Progenitor cell of endocrine pancreas (in vitro differentiated cells): ENCODE measurements at regions not wholly inside any gene's neighbourhood (a gene's known extent, or its start where the extent isn't known, plus 50 kb on each side); places are given as distances from the start of the nearest gene placed in this dataset.

Source experiments
- DNase-seq: peaks from one replicate; pipeline ENCODE4 v3.0.0; 2021; ENCODE audit warnings: low spot score; ENCODE audit not compliant: unreplicated experiment
- H3K27ac Mint-ChIP-seq: 2 replicates; pipeline ENCODE4 v1.8.0; 2021; ENCODE audit warnings: mild to moderate bottlenecking, moderate library complexity, mixed read lengths
- H3K27me3 Mint-ChIP-seq: 2 replicates; pipeline ENCODE4 v1.8.0; 2021; ENCODE audit warnings: mixed read lengths
- H3K36me3 Mint-ChIP-seq: 2 replicates; pipeline ENCODE4 v1.8.0; 2022; ENCODE audit warnings: mixed read lengths; ENCODE audit not compliant: insufficient read depth
- H3K4me1 Mint-ChIP-seq: 2 replicates; pipeline ENCODE4 v1.8.0; 2021; ENCODE audit warnings: low read depth, mixed read lengths
- H3K4me3 Mint-ChIP-seq: 2 replicates; pipeline ENCODE4 v1.8.0; 2021; ENCODE audit warnings: low read depth, mild to moderate bottlenecking, moderate library complexity, mixed read lengths
- H3K9me3 Mint-ChIP-seq: 2 replicates; pipeline ENCODE4 v1.8.0; 2021; ENCODE audit warnings: low read depth, mixed read lengths
- CTCF ChIP-seq: fragments of 200-600 bp; sonication (generic); IDR thresholded peaks from one replicate; pipeline ENCODE4 v1.5.0; 2021; ENCODE audit warnings: antibody characterized with exemption, mild to moderate bottlenecking; ENCODE audit not compliant: unreplicated experiment

DNA sequence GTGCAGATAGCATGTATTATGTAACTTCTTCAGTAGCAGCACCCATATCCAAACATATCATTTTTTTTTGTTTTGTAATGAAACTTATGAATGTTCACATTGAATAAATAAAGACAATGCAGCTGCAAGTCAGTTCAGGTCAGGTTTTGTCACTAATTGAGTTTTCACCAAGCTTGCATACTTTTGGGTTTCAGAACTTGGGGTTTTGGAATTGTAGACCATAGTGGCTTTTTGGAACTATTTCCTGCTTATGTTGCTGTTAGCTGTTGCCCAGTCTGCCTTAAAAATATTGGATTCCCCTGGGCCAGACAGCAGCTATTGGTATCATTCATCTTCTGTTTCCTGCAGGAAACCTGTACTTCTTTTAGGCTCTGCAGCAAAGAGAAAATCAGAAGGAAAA, 113.4 kb upstream of the LIMCH1 start:
- no peaks in the 10 kb centered on the region for H3K36me3 Mint-ChIP-seq
- no peak for DNase-seq
- H3K4me1 Mint-ChIP-seq: peaks cover 29% of the 10 kb centered on the region
- no peak for TF ChIP-seq CTCF
- no peak overlapping the region for H3K4me3 Mint-ChIP-seq
- no peak overlapping the region for H3K27ac Mint-ChIP-seq
- H3K9me3 Mint-ChIP-seq: no peaks in the 10 kb centered on the region
- peaks cover 10% of the 10 kb centered on the region for H3K27me3 Mint-ChIP-seq

- peaks cover 6% of the 10 kb centered on the region for H3K27me3 Mint-ChIP-seq
- no peaks in the 10 kb centered on the region for H3K9me3 Mint-ChIP-seq
- H3K4me3 Mint-ChIP-seq: no peak overlapping the region
- no peaks in the 10 kb centered on the region for H3K36me3 Mint-ChIP-seq
- H3K4me1 Mint-ChIP-seq: peaks cover 29% of the 10 kb centered on the region
- no peak for DNase-seq
- no peak overlapping the region for H3K27ac Mint-ChIP-seq
- no peak for TF ChIP-seq CTCF
Observed at GRCh38 chr4:41425650-41426049, 112.3 kb upstream of the LIMCH1 start.

GRCh38 chr4:41426539-41426938, 111.4 kb upstream of the LIMCH1 start:
- no peak for TF ChIP-seq CTCF
- Mint-ChIP-seq H3K4me3 (no peak overlapping the region), H3K27me3 (peaks cover 6% of the 10 kb centered on the region), H3K36me3 (no peaks in the 10 kb centered on the region), H3K4me1 (peaks cover 30% of the 10 kb centered on the region), H3K9me3 (no peaks in the 10 kb centered on the region), H3K27ac (peak overlapping the region; percentile 78)
- no peak for DNase-seq

DNA sequence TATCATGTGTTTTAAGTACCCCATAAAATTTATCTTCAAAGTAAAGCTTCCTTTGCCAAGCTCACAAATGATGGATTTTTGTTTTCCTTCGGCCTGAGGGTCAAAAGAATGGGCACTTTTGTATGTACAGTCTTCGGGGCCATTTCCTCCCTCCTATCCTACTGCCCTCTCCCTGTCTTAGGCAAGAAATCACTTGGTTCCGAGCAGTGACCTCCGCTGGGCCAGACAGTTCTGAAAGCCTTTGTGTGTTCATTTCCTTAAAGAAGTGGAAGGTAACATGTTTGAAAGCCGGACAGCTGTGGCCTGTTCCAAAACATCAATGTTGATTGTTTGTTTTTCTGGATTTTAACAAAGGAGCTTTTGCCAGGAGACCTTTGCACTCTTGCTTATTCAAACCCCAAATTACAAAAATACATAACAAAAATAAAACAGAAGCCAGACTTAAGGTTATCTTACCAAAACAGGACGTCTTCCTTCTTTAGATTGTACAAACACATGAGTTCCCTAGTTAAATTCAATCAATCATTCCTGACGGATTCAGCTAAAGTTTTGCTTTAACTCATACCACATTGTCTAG, 110.6 kb upstream of the LIMCH1 start:
- no peak for DNase-seq
- H3K9me3 Mint-ChIP-seq: no peaks in the 10 kb centered on the region
- peak overlapping the region; percentile 78 for H3K27ac Mint-ChIP-seq
- no peak for TF ChIP-seq CTCF
- no peak overlapping the region for H3K4me3 Mint-ChIP-seq
- no peaks in the 10 kb centered on the region for H3K36me3 Mint-ChIP-seq
- peaks cover 37% of the 10 kb centered on the region for H3K4me1 Mint-ChIP-seq
- H3K27me3 Mint-ChIP-seq: peaks cover 6% of the 10 kb centered on the region

DNA sequence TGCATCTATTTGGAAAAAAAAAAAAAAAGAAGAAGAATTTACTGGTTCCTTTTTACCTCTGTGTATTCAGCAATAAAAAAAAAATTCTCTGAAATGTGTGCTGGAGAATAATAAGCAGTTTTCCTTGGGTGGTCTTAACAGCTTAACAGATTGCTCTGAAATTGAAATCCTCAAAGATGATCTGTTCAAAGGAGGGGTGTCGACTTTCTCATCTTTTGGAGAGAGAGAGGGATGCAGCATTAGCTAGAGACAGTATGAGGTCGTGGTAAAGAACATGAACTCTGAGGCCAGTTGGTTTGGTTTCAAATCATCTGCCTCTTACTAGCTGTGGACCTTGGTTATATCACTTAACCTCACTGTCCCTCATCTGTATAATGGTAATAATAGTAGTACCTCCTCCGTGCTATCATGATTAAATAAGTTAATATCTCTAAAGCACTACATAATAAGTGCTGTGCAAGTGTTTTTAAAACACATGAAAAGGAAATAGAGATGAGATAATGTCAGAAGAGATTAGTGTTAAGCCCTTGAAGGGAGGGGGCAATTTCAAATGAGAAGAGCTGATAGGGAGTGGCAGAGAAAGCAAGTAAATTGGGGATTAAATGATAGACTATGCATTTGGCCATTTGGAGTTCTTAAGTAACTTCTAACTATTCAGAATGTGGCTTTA, 109.9 kb upstream of the LIMCH1 start:
- Mint-ChIP-seq H3K27me3 (peaks cover 6% of the 10 kb centered on the region), H3K36me3 (no peaks in the 10 kb centered on the region), H3K9me3 (no peaks in the 10 kb centered on the region), H3K4me1 (peaks cover 44% of the 10 kb centered on the region), H3K27ac (peak overlapping the region; percentile 78), H3K4me3 (peak overlapping the region; percentile 4)
- no peak for TF ChIP-seq CTCF
- no peak for DNase-seq
